ENCODE measurements at regions not wholly inside any gene's neighbourhood (a gene's known extent, or its start where the extent isn't known, plus 50 kb on each side); places are given as distances from the start of the nearest gene placed in this dataset.
"Not testable (repeated sequence)": the region's sequence is repeated elsewhere in the genome, so short reads cannot be mapped to it uniquely, and the experiment has no call there.

GRCh38 chr11:91097083-91097482, 874.2 kb upstream of the CHORDC1 start:
- DNase-seq, result no peak

- DNase-seq, result no peak
Observed at GRCh38 chr11:91093141-91093540, 870.3 kb upstream of the CHORDC1 start.

- DNase-seq, result no peak
Observed at GRCh38 chr11:91091563-91091962, 868.7 kb upstream of the CHORDC1 start.

GRCh38 chr11:91086028-91086427, 863.2 kb upstream of the CHORDC1 start:
- no peak for DNase-seq

GRCh38 chr11:91082255-91082654, 859.4 kb upstream of the CHORDC1 start:
- no peak for DNase-seq

GRCh38 chr11:91081440-91082043, 858.7 kb upstream of the CHORDC1 start:
- no peak for DNase-seq

- DNase-seq, result no peak
Observed at GRCh38 chr11:91078221-91078620, 855.4 kb upstream of the CHORDC1 start.

- no peak for DNase-seq
Observed at GRCh38 chr11:91075032-91075695, 852.3 kb upstream of the CHORDC1 start.

- DNase-seq, result no peak
Observed at GRCh38 chr11:91067666-91068065, 844.8 kb upstream of the CHORDC1 start.

- no peak for DNase-seq
Observed at GRCh38 chr11:91066456-91067047, 843.7 kb upstream of the CHORDC1 start.

GRCh38 chr11:91063399-91063798, 840.5 kb upstream of the CHORDC1 start:
- not testable (repeated sequence) for DNase-seq

GRCh38 chr11:91047882-91048281, 825.0 kb upstream of the CHORDC1 start:
- no peak for DNase-seq

GRCh38 chr11:91046261-91046660, 823.4 kb upstream of the CHORDC1 start:
- no peak for DNase-seq

- DNase-seq, result no peak
Observed at GRCh38 chr11:91041626-91042025, 818.8 kb upstream of the CHORDC1 start.

GRCh38 chr11:91023731-91024130, 800.9 kb upstream of the CHORDC1 start:
- DNase-seq, result no peak

GRCh38 chr11:91011503-91011902, 788.7 kb upstream of the CHORDC1 start:
- no peak for DNase-seq

GRCh38 chr11:91005458-91005857, 782.6 kb upstream of the CHORDC1 start:
- DNase-seq, result no peak

GRCh38 chr11:90997241-90997640, 774.4 kb upstream of the CHORDC1 start:
- no peak for DNase-seq

GRCh38 chr11:90972159-90972558, 749.3 kb upstream of the CHORDC1 start:
- not testable (repeated sequence) for DNase-seq

GRCh38 chr11:90947930-90948329, 725.1 kb upstream of the CHORDC1 start:
- no peak for DNase-seq

- DNase-seq, result no peak
Observed at GRCh38 chr11:90930252-90930651, 707.4 kb upstream of the CHORDC1 start.

- no peak for DNase-seq
Observed at GRCh38 chr11:90919332-90919731, 696.5 kb upstream of the CHORDC1 start.

- no peak for DNase-seq
Observed at GRCh38 chr11:90916706-90917105, 693.9 kb upstream of the CHORDC1 start.

GRCh38 chr11:90913131-90913668, 690.4 kb upstream of the CHORDC1 start:
- DNase-seq, result no peak
